IMR-90 (cell line): ENCODE measurements at regions not wholly inside any gene's neighbourhood (a gene's known extent, or its start where the extent isn't known, plus 50 kb on each side); places are given as distances from the start of the nearest gene placed in this dataset.

Experiments
- ATAC-seq: fragments of 200-7000 bp; cut with Tn5 transposase; 2 replicates; pipeline ENCODE4 v1.9.1; 2020; ENCODE audit warnings: low read depth, mild to moderate bottlenecking, moderate library complexity
- BruUV-seq: library from RNA; stranded (reverse); fragments of 400-500 nt; replicated peaks from 2 replicates; lab custom pipeline; 2021; lab: Mats Ljungman, UMichigan
- CTCF ChIA-PET: fragments of 300-600 bp; formaldehyde crosslinking; extraction: SDS; loops from one replicate; lab custom pipeline; 2021; ENCODE audit warnings: antibody characterized with exemption; lab: Yijun Ruan, JAX
- POLR2A ChIA-PET: fragments of 300-600 bp; sonication (Branson Sonifier 250); formaldehyde crosslinking; loops from one replicate; lab custom pipeline; 2022; ENCODE audit warnings: antibody characterized with exemption; ENCODE audit not compliant: unreplicated experiment; lab: Charles Lee
- DNase-seq: peaks from one replicate; pipeline ENCODE4 v3.0.0; 2013
- H2AFZ ChIP-seq: replicated peaks from 2 replicates; pipeline ENCODE3; 2013; ENCODE audit warnings: low read length, mild to moderate bottlenecking; ENCODE audit not compliant: poor library complexity
- H2AK5ac ChIP-seq: 2 replicates; pipeline ENCODE4 v1.6.1; 2013; ENCODE audit warnings: low read depth, low read length, inconsistent platforms
- H2AK9ac ChIP-seq: replicated peaks from 2 replicates; pipeline ENCODE3; 2013; ENCODE audit warnings: mild to moderate bottlenecking, low read depth, low read length, moderate library complexity; ENCODE audit not compliant: poor library complexity
- H2BK120ac ChIP-seq: 2 replicates; pipeline ENCODE4 v1.6.1; 2013; ENCODE audit warnings: low read depth, low read length, inconsistent platforms
- H2BK15ac ChIP-seq: 3 replicates; pipeline ENCODE4 v1.6.1; 2013; ENCODE audit warnings: low read depth, low read length, inconsistent platforms
- H2BK20ac ChIP-seq: 2 replicates; pipeline ENCODE4 v1.6.1; 2013; ENCODE audit warnings: low read depth, mild to moderate bottlenecking, inconsistent platforms, low read length, moderate library complexity
- H2BK5ac ChIP-seq: 2 replicates; pipeline ENCODE4 v1.6.1; 2013; ENCODE audit warnings: mild to moderate bottlenecking, low read depth, low read length, inconsistent platforms; ENCODE audit not compliant: poor library complexity, severe bottlenecking
- H3K14ac ChIP-seq: replicated peaks from 2 replicates; pipeline ENCODE4 v1.6.1; 2013; ENCODE audit warnings: low read depth, low read length, inconsistent platforms
- H3K18ac ChIP-seq: 2 replicates; pipeline ENCODE4 v1.6.1; 2013; ENCODE audit warnings: low read depth, low read length, control low read depth
- H3K23ac ChIP-seq: 2 replicates; pipeline ENCODE4 v1.6.1; 2013; ENCODE audit warnings: low read depth, low read length, inconsistent platforms
- H3K27ac ChIP-seq: 2 replicates; pipeline ENCODE4 v1.5.1; 2013; ENCODE audit warnings: mild to moderate bottlenecking, control low read depth, low read length; ENCODE audit not compliant: insufficient read depth
- H3K27me3 ChIP-seq: 2 replicates; pipeline ENCODE4 v1.6.1; 2013; ENCODE audit warnings: low read length; ENCODE audit not compliant: control insufficient read depth, insufficient read depth
- H3K36me3 ChIP-seq: 2 replicates; pipeline ENCODE4 v1.6.1; 2013; ENCODE audit warnings: low read length, mixed read lengths; ENCODE audit not compliant: control insufficient read depth, insufficient read depth
- H3K4ac ChIP-seq: 2 replicates; pipeline ENCODE4 v1.6.1; 2013; ENCODE audit warnings: low read depth, low read length, inconsistent platforms
- H3K4me1 ChIP-seq: 2 replicates; pipeline ENCODE4 v1.6.1; 2013; ENCODE audit warnings: low read length, mixed read lengths; ENCODE audit not compliant: control insufficient read depth, insufficient read depth
- H3K4me2 ChIP-seq: 2 replicates; pipeline ENCODE4 v1.6.1; 2013; ENCODE audit warnings: low read depth, mild to moderate bottlenecking, control low read depth, low read length, moderate library complexity
- H3K4me3 ChIP-seq: 2 replicates; pipeline ENCODE4 v1.5.1; 2013; ENCODE audit warnings: low read depth, mild to moderate bottlenecking, control low read depth, low read length, moderate library complexity; ENCODE audit not compliant: insufficient read depth
- H3K56ac ChIP-seq: 2 replicates; pipeline ENCODE4 v1.6.1; 2013; ENCODE audit warnings: low read length, inconsistent platforms; ENCODE audit not compliant: insufficient read depth; ENCODE audit errors: extremely low read depth
- H3K79me1 ChIP-seq, 2 experiments: 2 replicates each; pipeline ENCODE4 v1.6.1; 2013; ENCODE audit warnings: low read length in 2 of 2, inconsistent platforms in 1 of 2, low read depth in 1 of 2
- H3K9ac ChIP-seq: 2 replicates; pipeline ENCODE4 v1.6.1; 2013; ENCODE audit warnings: low read depth, low read length, control low read depth
- H3K9me1 ChIP-seq: 2 replicates; pipeline ENCODE4 v1.6.1; 2013; ENCODE audit warnings: low read length, inconsistent platforms; ENCODE audit not compliant: insufficient read depth
- H3K9me3 ChIP-seq: 2 replicates; pipeline ENCODE4 v1.6.1; 2013; ENCODE audit warnings: low read length; ENCODE audit not compliant: control insufficient read depth, insufficient read depth
- H4K20me1 ChIP-seq: 2 replicates; pipeline ENCODE4 v1.6.1; 2013; ENCODE audit warnings: low read length, inconsistent platforms; ENCODE audit not compliant: insufficient read depth
- H4K5ac ChIP-seq: 2 replicates; pipeline ENCODE4 v1.6.1; 2013; ENCODE audit warnings: mild to moderate bottlenecking, low read depth, low read length, control low read depth
- H4K8ac ChIP-seq, 2 experiments: 2 replicates each; pipeline ENCODE4 v1.6.1; 2013; ENCODE audit warnings: low read depth in 2 of 2, low read length in 2 of 2, control low read depth in 1 of 2, inconsistent platforms in 1 of 2
- H4K91ac ChIP-seq: 2 replicates; pipeline ENCODE4 v1.6.1; 2013; ENCODE audit warnings: low read depth, low read length, inconsistent platforms; ENCODE audit not compliant: insufficient read depth
- BHLHE40 ChIP-seq: fragments of 150-350 bp; IDR thresholded peaks from 2 replicates; pipeline ENCODE4 v1.6.1; 2016; ENCODE audit warnings: mild to moderate bottlenecking, low read depth, low read length
- CEBPB ChIP-seq: IDR thresholded peaks from 2 replicates; pipeline ENCODE4 v1.6.1; 2012; ENCODE audit warnings: low read depth, low read length, improper control_type of control experiment
- MAFK ChIP-seq: IDR thresholded peaks from 2 replicates; pipeline ENCODE4 v1.6.1; 2012; ENCODE audit warnings: low read depth, low read length, improper control_type of control experiment
- WGBS, 2 experiments: methylation state at CpG; one replicate each; pipeline versions ENCODE4 v1.1.5 to v1.1.7; 2013; ENCODE audit warnings: missing lambda C conversion rate in 2 of 2; ENCODE audit not compliant: insufficient read length in 1 of 2; ENCODE audit errors: extremely low coverage in 2 of 2; 5-methylcytosine and 5-hydroxymethylcytosine counted together
- dilution Hi-C: fragments of 300-500 bp; cut with HindIII; formaldehyde crosslinking; loops from one replicate; pipeline ENCODE4 v1.14.3; 2018; ENCODE audit warnings: low sequenced_read_pairs; ENCODE audit not compliant: unreplicated experiment
- in situ Hi-C: fragments of 300-500 bp; cut with MboI; formaldehyde crosslinking; loops from 3 replicates; pipeline ENCODE4 v1.14.3; 2019; ENCODE audit warnings: low sequenced_read_pairs, inconsistent platforms, mixed read lengths
- intact Hi-C: fragments of 100-400 bp; cut with micrococcal nuclease; formaldehyde crosslinking; loops from 2 replicates; pipeline ENCODE4 v1.10.0; 2022
- TF ChIP-seq, protein P1 (sequence below): conservative IDR thresholded peaks from 2 replicates; pipeline ENCODE4 v1.5.1; 2012; ENCODE audit warnings: mild to moderate bottlenecking, low read depth, low read length, improper control_type of control experiment

DNA sequence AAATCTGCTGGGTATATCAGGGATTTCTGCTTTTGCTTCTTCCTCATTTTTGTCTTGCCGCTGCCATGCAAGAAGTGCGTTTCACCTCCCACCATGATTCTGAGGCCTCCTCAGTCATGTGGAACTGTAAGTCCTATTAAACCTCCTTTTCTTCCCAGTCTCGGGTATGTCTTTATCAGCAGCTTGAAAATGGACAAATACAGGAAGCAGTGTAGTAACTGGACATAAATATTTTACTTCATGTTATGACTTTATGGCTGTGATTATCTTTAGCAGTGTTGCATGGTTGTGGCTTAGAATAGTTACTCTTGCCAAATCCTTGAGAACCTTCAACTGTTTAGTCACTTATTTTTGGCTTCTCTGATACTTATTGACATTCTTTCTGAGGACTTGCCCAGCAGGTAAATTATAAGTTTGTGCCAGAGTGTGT, 66.2 kb upstream of the DLX2 start:
- no peak overlapping the region for H4K91ac ChIP-seq
- POLR2A ChIA-PET = no interaction called here
- TF ChIP-seq BHLHE40 (no peak), CEBPB (peak; percentile 41), MAFK (no peak)
- TF ChIP-seq, protein P1, sequence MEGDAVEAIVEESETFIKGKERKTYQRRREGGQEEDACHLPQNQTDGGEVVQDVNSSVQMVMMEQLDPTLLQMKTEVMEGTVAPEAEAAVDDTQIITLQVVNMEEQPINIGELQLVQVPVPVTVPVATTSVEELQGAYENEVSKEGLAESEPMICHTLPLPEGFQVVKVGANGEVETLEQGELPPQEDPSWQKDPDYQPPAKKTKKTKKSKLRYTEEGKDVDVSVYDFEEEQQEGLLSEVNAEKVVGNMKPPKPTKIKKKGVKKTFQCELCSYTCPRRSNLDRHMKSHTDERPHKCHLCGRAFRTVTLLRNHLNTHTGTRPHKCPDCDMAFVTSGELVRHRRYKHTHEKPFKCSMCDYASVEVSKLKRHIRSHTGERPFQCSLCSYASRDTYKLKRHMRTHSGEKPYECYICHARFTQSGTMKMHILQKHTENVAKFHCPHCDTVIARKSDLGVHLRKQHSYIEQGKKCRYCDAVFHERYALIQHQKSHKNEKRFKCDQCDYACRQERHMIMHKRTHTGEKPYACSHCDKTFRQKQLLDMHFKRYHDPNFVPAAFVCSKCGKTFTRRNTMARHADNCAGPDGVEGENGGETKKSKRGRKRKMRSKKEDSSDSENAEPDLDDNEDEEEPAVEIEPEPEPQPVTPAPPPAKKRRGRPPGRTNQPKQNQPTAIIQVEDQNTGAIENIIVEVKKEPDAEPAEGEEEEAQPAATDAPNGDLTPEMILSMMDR = no peak

More for the DNA sequence above, 66.2 kb upstream of the DLX2 start:
- Histone ChIP-seq H2BK15ac (no peak overlapping the region), H3K4me2 (no peak overlapping the region), H3K27me3 (peaks cover 5% of the 10 kb centered on the region; the same call in 1 of the 2 replicates), H3K14ac (no peak overlapping the region), H3K27ac (no peak overlapping the region), H2BK120ac (no peak overlapping the region), H2AFZ (no peak overlapping the region), H3K79me1 (no peaks in the 10 kb centered on the region), H3K23ac (no peak overlapping the region), H3K18ac (no peak overlapping the region), H2BK5ac (no peak overlapping the region), H3K36me3 (no peaks in the 10 kb centered on the region), H3K9ac (no peak overlapping the region), H4K5ac (no peak overlapping the region), H4K8ac (no peak overlapping the region), H3K56ac (no peak overlapping the region), H3K4ac (no peak overlapping the region), H3K4me1 (peaks cover 2% of the 10 kb centered on the region; the same call in 1 of the 2 replicates), H2AK9ac (no peak overlapping the region), H2BK20ac (no peak overlapping the region), H3K4me3 (no peak overlapping the region), H4K20me1 (no peaks in the 10 kb centered on the region), H3K9me1 (no peaks in the 10 kb centered on the region), H3K9me3 (no peaks in the 10 kb centered on the region), H2AK5ac (no peak overlapping the region)
- in situ Hi-C loops (no loop called here), dilution Hi-C loops (no loop called here), intact Hi-C loops (no loop called here)
- CTCF ChIA-PET = interaction anchor here (1.2 kb wide), 1 partner anchor 293 kb away, joined by 3 read pairs; no protein-coding TSS in a partner anchor
- no CpG with 5 or more reads among the region's 3 CpGs for WGBS, 2 experiments
- ATAC-seq (peak; percentile 60), DNase-seq (peak; percentile 75)
- BruUV-seq = no TSS peak
